HG03097 (cell line): ENCODE measurements at regions not wholly inside any gene's neighbourhood (a gene's known extent, or its start where the extent isn't known, plus 50 kb on each side); places are given as distances from the start of the nearest gene placed in this dataset.

Source experiments
- ATAC-seq: cut with Tn5 transposase; IDR thresholded peaks from one replicate; pipeline ENCODE4 v1.9.1; 2021; ENCODE audit not compliant: unreplicated experiment, low FRiP score

- ATAC-seq, result no peak
Measured at GRCh38 chr12:92557422-92557724, 145.4 kb upstream of the PLEKHG7 start.

GRCh38 chr12:92556637-92557421 lies 146.0 kb upstream of the PLEKHG7 start:
- ATAC-seq, result no peak

GRCh38 chr12:92556141-92556540 lies 146.6 kb upstream of the PLEKHG7 start:
- no peak for ATAC-seq

- ATAC-seq, result no peak
Measured at GRCh38 chr12:92554158-92555073, 148.4 kb upstream of the PLEKHG7 start.

GRCh38 chr12:92553389-92553788 lies 149.4 kb upstream of the PLEKHG7 start:
- ATAC-seq, result peak; percentile 21

- ATAC-seq, result no peak
Measured at GRCh38 chr12:92552412-92553108, 150.2 kb upstream of the PLEKHG7 start.

- peak; percentile 37 for ATAC-seq
Measured at GRCh38 chr12:92551853-92552397, 150.9 kb upstream of the PLEKHG7 start.

GRCh38 chr12:92551210-92551609 lies 151.6 kb upstream of the PLEKHG7 start:
- ATAC-seq, result no peak

GRCh38 chr12:92550661-92551060 lies 152.1 kb upstream of the PLEKHG7 start:
- ATAC-seq, result no peak

GRCh38 chr12:92550254-92550653 lies 152.5 kb upstream of the PLEKHG7 start:
- ATAC-seq, result no peak

- ATAC-seq, result no peak
Measured at GRCh38 chr12:92549516-92549915, 153.3 kb upstream of the PLEKHG7 start.

- ATAC-seq, result no peak
Measured at GRCh38 chr12:92547906-92548305, 154.9 kb upstream of the PLEKHG7 start.

- no peak for ATAC-seq
Measured at GRCh38 chr12:92547420-92547819, 155.4 kb upstream of the PLEKHG7 start.

- peak; percentile 78 for ATAC-seq
Measured at GRCh38 chr12:92546635-92547348, 156.0 kb upstream of the PLEKHG7 start.

GRCh38 chr12:92546259-92546634 lies 156.5 kb upstream of the PLEKHG7 start:
- peak; percentile 27 for ATAC-seq

- ATAC-seq, result no peak
Measured at GRCh38 chr12:92544322-92544721, 158.5 kb upstream of the PLEKHG7 start.

- no peak for ATAC-seq
Measured at GRCh38 chr12:92543840-92544239, 158.9 kb upstream of the PLEKHG7 start.

GRCh38 chr12:92543359-92543758 lies 159.4 kb upstream of the PLEKHG7 start:
- no peak for ATAC-seq

- no peak for ATAC-seq
Measured at GRCh38 chr12:92541731-92542130, 161.1 kb upstream of the PLEKHG7 start.

- ATAC-seq, result peak; percentile 8
Measured at GRCh38 chr12:92540782-92541423, 161.9 kb upstream of the PLEKHG7 start.
